ENCODE measurements at regions not wholly inside any gene's neighbourhood (a gene's known extent, or its start where the extent isn't known, plus 50 kb on each side); places are given as distances from the start of the nearest gene placed in this dataset.

GRCh38 chr17:71262586-71262985 is 858.2 kb upstream of the SOX9 start:
- intact Hi-C loops (cut with DNase I) = no loop called here
- TF ChIP-seq CTCF (IDR thresholded peaks at IDR 0.05) = no peak
- no peak for TF ChIP-seq POLR2A (IDR thresholded peaks at IDR 0.05)
- TF ChIP-seq POLR2AphosphoS5 (IDR thresholded peaks at IDR 0.05) = no peak
- Histone ChIP-seq H3K36me3 (no peaks in the 10 kb centered on the region), H3K27me3 (replicated peaks; ENCODE audit: insufficient read depth) (no peaks in the 10 kb centered on the region), H3K4me1 (replicated peaks) (no peaks in the 10 kb centered on the region), H3K9me3 (no peaks in the 10 kb centered on the region), H3K27ac (no peak overlapping the region), H3K4me3 (no peak overlapping the region)
- no peak for DNase-seq (ENCODE audit: low spot score)
- WGBS = 83% methylated on average over 3 of the region's 3 CpGs

- H3K9me3 ChIP-seq = no peaks in the 10 kb centered on the region
- H3K4me1 ChIP-seq (replicated peaks) = no peaks in the 10 kb centered on the region
- H3K27ac ChIP-seq = no peak overlapping the region
- H3K4me3 ChIP-seq = no peak overlapping the region
- no peaks in the 10 kb centered on the region for H3K36me3 ChIP-seq
- DNase-seq (ENCODE audit: low spot score) = no peak
- WGBS = 76% methylated on average over 1 of the region's 1 CpG
- intact Hi-C loops (cut with DNase I) = no loop called here
- TF ChIP-seq POLR2AphosphoS5 (IDR thresholded peaks at IDR 0.05) = no peak
- TF ChIP-seq POLR2A (IDR thresholded peaks at IDR 0.05) = no peak
- TF ChIP-seq CTCF (IDR thresholded peaks at IDR 0.05) = no peak
- no peaks in the 10 kb centered on the region for H3K27me3 ChIP-seq (replicated peaks; ENCODE audit: insufficient read depth)
Measured at GRCh38 chr17:71267668-71268067, 853.2 kb upstream of the SOX9 start.

GRCh38 chr17:71269201-71269600 is 851.6 kb upstream of the SOX9 start:
- no peak overlapping the region for H3K27ac ChIP-seq
- intact Hi-C loops (cut with DNase I) = no loop called here
- H3K4me3 ChIP-seq = no peak overlapping the region
- H3K4me1 ChIP-seq (replicated peaks) = no peaks in the 10 kb centered on the region
- no peaks in the 10 kb centered on the region for H3K36me3 ChIP-seq
- H3K9me3 ChIP-seq = no peaks in the 10 kb centered on the region
- no peak for DNase-seq (ENCODE audit: low spot score)
- no peaks in the 10 kb centered on the region for H3K27me3 ChIP-seq (replicated peaks; ENCODE audit: insufficient read depth)
- TF ChIP-seq POLR2A (IDR thresholded peaks at IDR 0.05) (no peak), POLR2AphosphoS5 (IDR thresholded peaks at IDR 0.05) (no peak), CTCF (IDR thresholded peaks at IDR 0.05) (no peak)
- 74% methylated on average over 1 of the region's 1 CpG for WGBS

GRCh38 chr17:71273441-71273840 is 847.4 kb upstream of the SOX9 start:
- no peak overlapping the region for H3K27ac ChIP-seq
- H3K4me3 ChIP-seq = no peak overlapping the region
- intact Hi-C loops (cut with DNase I) = no loop called here
- DNase-seq (ENCODE audit: low spot score) = no peak
- 90% methylated on average over 2 of the region's 2 CpGs for WGBS
- no peaks in the 10 kb centered on the region for H3K36me3 ChIP-seq
- H3K9me3 ChIP-seq = no peaks in the 10 kb centered on the region
- no peaks in the 10 kb centered on the region for H3K27me3 ChIP-seq (replicated peaks; ENCODE audit: insufficient read depth)
- no peak for TF ChIP-seq POLR2AphosphoS5 (IDR thresholded peaks at IDR 0.05)
- no peak for TF ChIP-seq POLR2A (IDR thresholded peaks at IDR 0.05)
- no peak for TF ChIP-seq CTCF (IDR thresholded peaks at IDR 0.05)
- no peaks in the 10 kb centered on the region for H3K4me1 ChIP-seq (replicated peaks)

GRCh38 chr17:71276079-71276478 is 844.7 kb upstream of the SOX9 start:
- Histone ChIP-seq H3K36me3 (no peaks in the 10 kb centered on the region), H3K4me1 (replicated peaks) (no peaks in the 10 kb centered on the region), H3K27me3 (replicated peaks; ENCODE audit: insufficient read depth) (no peaks in the 10 kb centered on the region), H3K9me3 (no peaks in the 10 kb centered on the region), H3K27ac (no peak overlapping the region), H3K4me3 (no peak overlapping the region)
- no peak for DNase-seq (ENCODE audit: low spot score)
- intact Hi-C loops (cut with DNase I) = no loop called here
- TF ChIP-seq POLR2AphosphoS5 (IDR thresholded peaks at IDR 0.05) = no peak
- TF ChIP-seq POLR2A (IDR thresholded peaks at IDR 0.05) = no peak
- TF ChIP-seq CTCF (IDR thresholded peaks at IDR 0.05) = no peak
- 31% methylated on average over 6 of the region's 6 CpGs for WGBS
